CD4-positive, alpha-beta memory T cell (primary cell): ENCODE measurements at regions not wholly inside any gene's neighbourhood (a gene's known extent, or its start where the extent isn't known, plus 50 kb on each side); places are given as distances from the start of the nearest gene placed in this dataset.

Experiments
- CTCF ChIA-PET: fragments of 350-600 bp; sonication (Branson Sonifier 250); formaldehyde crosslinking; loops from one replicate; lab custom pipeline; 2021; ENCODE audit warnings: inconsistent platforms; ENCODE audit not compliant: partially characterized antibody; lab: Charles Lee
- POLR2A ChIA-PET: fragments of 350-600 bp; sonication (Branson Sonifier 250); formaldehyde crosslinking; loops from one replicate; lab custom pipeline; 2021; ENCODE audit not compliant: partially characterized antibody; lab: Charles Lee
- DNase-seq, 5 donors: peaks; one replicate each; pipeline versions ENCODE4 v3.0.0 to v3.0.0-alpha.2; 2020 to 2022; ENCODE audit warnings: mixed read lengths in 1 of 5
- H3K27ac ChIP-seq: one replicate; pipeline ENCODE4 v1.7.0; 2013; ENCODE audit warnings: low read depth, low read length
- H3K27me3 ChIP-seq: 2 replicates; pipeline ENCODE4 v1.7.0; 2013; ENCODE audit warnings: mild to moderate bottlenecking, low read length, moderate library complexity; ENCODE audit not compliant: insufficient read depth
- H3K36me3 ChIP-seq: 2 replicates; pipeline ENCODE4 v1.7.0; 2013; ENCODE audit warnings: mild to moderate bottlenecking, low read length, moderate library complexity; ENCODE audit not compliant: insufficient read depth
- H3K4me1 ChIP-seq: 2 replicates; pipeline ENCODE4 v1.7.0; 2013; ENCODE audit warnings: mild to moderate bottlenecking, low read length, moderate library complexity; ENCODE audit not compliant: insufficient read depth
- H3K4me3 ChIP-seq, 2 donors: one replicate each; pipeline ENCODE4 v1.7.0; 2013; ENCODE audit warnings: low read length in 2 of 2, mild to moderate bottlenecking in 1 of 2
- H3K9me3 ChIP-seq, 2 donors: one replicate each; pipeline ENCODE4 v1.7.0; 2013; ENCODE audit warnings: low read length in 2 of 2, control low read depth in 1 of 2; ENCODE audit not compliant: control insufficient read depth in 1 of 2
- H3K27ac Mint-ChIP-seq, 7 donors: one replicate each; pipeline ENCODE4 v1.8.0; 2020 to 2021; ENCODE audit warnings: mixed read lengths in 7 of 7, mild to moderate bottlenecking in 6 of 7, inconsistent platforms in 3 of 7, moderate library complexity in 3 of 7
- H3K27me3 Mint-ChIP-seq, 2 donors: one replicate each; pipeline ENCODE4 v1.8.0; 2020 to 2021; ENCODE audit warnings: mixed read lengths in 2 of 2
- H3K36me3 Mint-ChIP-seq, 2 donors: one replicate each; pipeline ENCODE4 v1.8.0; 2020 to 2021; ENCODE audit warnings: mixed read lengths in 2 of 2, inconsistent platforms in 1 of 2, mild to moderate bottlenecking in 1 of 2
- H3K4me1 Mint-ChIP-seq, 4 donors: one replicate each; pipeline ENCODE4 v1.8.0; 2020 to 2021; ENCODE audit warnings: mixed read lengths in 4 of 4, mild to moderate bottlenecking in 1 of 4
- H3K4me3 Mint-ChIP-seq, 8 donors: one replicate each; pipeline ENCODE4 v1.8.0; 2020 to 2021; ENCODE audit warnings: mixed read lengths in 8 of 8, mild to moderate bottlenecking in 7 of 8, moderate library complexity in 6 of 8, inconsistent platforms in 3 of 8
- H3K9me3 Mint-ChIP-seq, 8 donors: one replicate each; pipeline ENCODE4 v1.8.0; 2020 to 2021; ENCODE audit warnings: mixed read lengths in 8 of 8, mild to moderate bottlenecking in 5 of 8, inconsistent platforms in 3 of 8, moderate library complexity in 1 of 8
- intact Hi-C: fragments of 100-400 bp; cut with micrococcal nuclease; formaldehyde crosslinking; loops from one replicate; pipeline ENCODE4 v1.15.1; 2023

DNA sequence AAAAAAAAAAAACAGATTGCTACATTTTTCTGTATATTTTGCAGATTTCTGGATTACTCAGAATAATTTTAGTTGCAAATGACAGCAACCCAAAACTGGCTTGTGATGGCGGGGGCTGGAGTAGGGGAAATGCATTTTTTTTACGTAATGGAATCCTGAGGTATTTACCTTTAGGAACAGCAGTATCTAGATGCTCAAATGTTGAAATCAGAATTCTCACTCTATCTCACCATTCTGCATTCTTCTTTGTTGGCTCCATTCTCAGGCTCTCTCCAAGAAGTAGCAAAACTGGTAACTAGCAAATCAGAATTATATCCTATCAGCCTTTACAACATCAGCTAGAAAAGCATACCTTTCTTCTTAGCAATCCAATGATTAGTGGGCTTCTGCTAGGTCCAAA is 554.3 kb downstream of the PRELID2 start:
- no peaks in the 10 kb centered on the region for H3K36me3 Mint-ChIP-seq
- H3K4me1 Mint-ChIP-seq: no peaks in the 10 kb centered on the region
- H3K4me3 Mint-ChIP-seq: no peak overlapping the region
- H3K36me3 ChIP-seq: no peaks in the 10 kb centered on the region
- no peak overlapping the region for H3K4me3 ChIP-seq
- no peak for DNase-seq
- no peak overlapping the region for H3K27ac Mint-ChIP-seq
- peaks cover 0 to 10% (median 2%) of the 10 kb centered on the region in 8 donors for H3K9me3 Mint-ChIP-seq
- no peaks in the 10 kb centered on the region for H3K27me3 ChIP-seq
- ChIA-PET CTCF (interaction anchor here (1.2 kb wide), 1 partner anchor 42 kb away, joined by 3 read pairs; no protein-coding TSS in a partner anchor), POLR2A (no interaction called here)
- no peak overlapping the region for H3K27ac ChIP-seq
- no peaks in the 10 kb centered on the region for H3K9me3 ChIP-seq
- H3K4me1 ChIP-seq: no peaks in the 10 kb centered on the region
- H3K27me3 Mint-ChIP-seq: no peaks in the 10 kb centered on the region
- intact Hi-C loops: no loop called here

DNA sequence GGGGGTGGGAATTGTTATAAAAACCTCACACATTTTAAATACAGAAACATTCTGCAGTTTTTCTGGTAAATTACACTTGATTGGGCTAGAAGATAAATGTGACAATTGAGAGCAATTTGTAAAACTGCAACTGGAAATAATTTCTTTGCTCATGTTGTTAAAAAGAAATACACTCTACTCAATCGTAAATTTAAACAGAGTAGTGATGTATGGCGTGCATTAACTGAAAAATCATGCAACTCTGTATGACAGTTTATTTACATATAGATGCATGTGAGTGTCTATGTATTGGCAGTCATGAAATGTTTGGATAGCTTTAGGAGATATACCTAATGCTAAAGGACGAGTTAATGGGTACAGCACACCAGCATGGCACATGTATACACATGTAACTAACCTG is 554.9 kb downstream of the PRELID2 start:
- Mint-ChIP-seq H3K27me3 (no peaks in the 10 kb centered on the region), H3K27ac (no peak overlapping the region), H3K36me3 (no peaks in the 10 kb centered on the region), H3K4me1 (no peaks in the 10 kb centered on the region), H3K4me3 (no peak overlapping the region), H3K9me3 (peaks cover 0 to 10% (median 2%) of the 10 kb centered on the region in 8 donors)
- POLR2A ChIA-PET: no interaction called here
- CTCF ChIA-PET: interaction anchor here (1.2 kb wide), 1 partner anchor 41 kb away, joined by 3 read pairs; no protein-coding TSS in a partner anchor
- no peak overlapping the region for H3K4me3 ChIP-seq
- no peaks in the 10 kb centered on the region for H3K36me3 ChIP-seq
- intact Hi-C loops: no loop called here
- H3K9me3 ChIP-seq: no peaks in the 10 kb centered on the region
- DNase-seq: no peak
- no peaks in the 10 kb centered on the region for H3K27me3 ChIP-seq
- H3K4me1 ChIP-seq: no peaks in the 10 kb centered on the region
- no peak overlapping the region for H3K27ac ChIP-seq

DNA sequence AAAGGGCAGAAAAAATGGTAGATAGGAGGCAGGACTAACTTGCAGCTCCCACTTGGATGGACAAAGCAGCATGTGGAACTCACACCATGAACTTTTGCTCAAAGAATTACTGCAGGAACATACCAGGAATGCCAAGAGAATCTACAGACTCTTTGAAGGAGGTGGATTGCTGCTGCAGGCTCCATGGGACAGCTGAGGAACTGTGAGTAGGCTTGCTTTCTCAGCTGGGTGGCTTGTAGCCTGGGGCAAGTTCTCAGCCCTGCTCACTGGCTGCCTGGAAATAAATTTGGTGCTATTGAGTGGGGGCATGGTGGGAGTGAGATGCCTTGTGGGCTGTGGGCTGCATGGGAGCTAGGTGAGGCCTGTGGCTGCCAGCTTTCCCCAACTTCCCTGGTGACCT is 574.5 kb downstream of the PRELID2 start:
- DNase-seq: no peak
- POLR2A ChIA-PET: no interaction called here
- peaks cover 2 to 23% (median 11%) of the 10 kb centered on the region in 8 donors for H3K9me3 Mint-ChIP-seq
- Histone ChIP-seq H3K4me3 (no peak overlapping the region), H3K27ac (no peak overlapping the region), H3K9me3 (no peaks in the 10 kb centered on the region), H3K27me3 (no peaks in the 10 kb centered on the region), H3K36me3 (no peaks in the 10 kb centered on the region), H3K4me1 (no peaks in the 10 kb centered on the region)
- no peak overlapping the region for H3K27ac Mint-ChIP-seq
- no peaks in the 10 kb centered on the region for H3K4me1 Mint-ChIP-seq
- CTCF ChIA-PET: no interaction called here
- no peak overlapping the region for H3K4me3 Mint-ChIP-seq
- no peaks in the 10 kb centered on the region for H3K27me3 Mint-ChIP-seq
- intact Hi-C loops: no loop called here
- no peaks in the 10 kb centered on the region for H3K36me3 Mint-ChIP-seq

DNA sequence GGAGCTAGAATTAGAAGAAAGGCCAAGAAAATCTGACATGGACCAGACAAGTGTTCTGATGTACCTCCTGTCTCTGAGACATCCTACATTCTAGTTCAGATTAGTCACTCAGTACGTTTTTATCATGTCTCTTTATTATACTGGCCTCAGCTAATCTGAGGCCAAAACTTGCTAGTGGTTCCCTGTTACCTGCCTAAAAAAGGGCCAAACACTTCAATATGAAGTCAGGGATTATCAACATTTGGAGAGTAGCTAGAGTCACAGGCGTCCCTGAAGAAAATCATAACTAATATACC is 587.4 kb downstream of the PRELID2 start:
- H3K4me3 ChIP-seq: no peak overlapping the region
- Mint-ChIP-seq H3K27me3 (no peaks in the 10 kb centered on the region), H3K36me3 (no peaks in the 10 kb centered on the region), H3K4me3 (no peak overlapping the region), H3K9me3 (peaks cover 0 to 3% (median 1%) of the 10 kb centered on the region in 8 donors), H3K4me1 (no peaks in the 10 kb centered on the region), H3K27ac (no peak overlapping the region)
- DNase-seq: no peak
- H3K4me1 ChIP-seq: no peaks in the 10 kb centered on the region
- CTCF ChIA-PET: no interaction called here
- H3K27me3 ChIP-seq: no peaks in the 10 kb centered on the region
- no peaks in the 10 kb centered on the region for H3K36me3 ChIP-seq
- intact Hi-C loops: no loop called here
- POLR2A ChIA-PET: no interaction called here
- no peaks in the 10 kb centered on the region for H3K9me3 ChIP-seq
- no peak overlapping the region for H3K27ac ChIP-seq

DNA sequence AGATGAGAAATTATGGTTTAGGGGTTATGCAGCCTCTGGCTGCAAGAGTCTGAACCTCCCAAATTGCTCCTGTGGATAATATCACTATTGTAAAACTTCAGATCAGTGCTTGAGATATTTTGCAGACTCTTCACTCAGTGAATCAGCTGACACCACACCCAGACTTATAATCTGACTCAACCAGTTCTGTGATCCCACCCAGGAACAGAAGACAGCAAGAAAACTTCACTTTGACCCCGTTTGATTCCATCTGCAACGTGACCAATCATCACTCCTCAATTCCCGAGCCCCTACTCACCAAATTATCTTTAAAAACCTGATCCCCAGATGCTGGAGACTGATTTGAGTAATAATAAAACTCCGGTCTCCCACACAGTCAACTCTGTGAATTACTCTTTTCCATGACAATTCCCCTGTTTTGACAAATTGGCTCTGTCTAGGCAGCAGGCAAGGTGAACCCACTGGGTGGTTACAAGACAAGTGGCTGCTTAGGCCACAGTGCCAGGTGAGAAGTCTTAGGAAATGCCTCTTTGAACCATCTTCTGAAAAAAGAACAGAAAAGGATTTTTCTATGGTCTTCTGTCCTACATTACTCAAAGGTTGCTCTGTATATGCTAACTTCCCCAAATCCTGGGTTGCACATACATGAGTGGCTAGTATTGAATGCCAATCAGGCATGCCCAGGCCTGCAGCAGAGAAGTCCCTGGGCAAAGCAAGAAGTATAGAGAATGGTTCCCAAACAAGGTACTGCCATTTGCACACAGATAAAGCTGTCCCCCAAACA is 588.0 kb downstream of the PRELID2 start:
- no peaks in the 10 kb centered on the region for H3K36me3 ChIP-seq
- no peak overlapping the region for H3K27ac Mint-ChIP-seq
- H3K36me3 Mint-ChIP-seq: no peaks in the 10 kb centered on the region
- no peaks in the 10 kb centered on the region for H3K27me3 ChIP-seq
- CTCF ChIA-PET: no interaction called here
- no peaks in the 10 kb centered on the region for H3K9me3 ChIP-seq
- no peaks in the 10 kb centered on the region for H3K4me1 Mint-ChIP-seq
- no peaks in the 10 kb centered on the region for H3K27me3 Mint-ChIP-seq
- peaks cover 0 to 5% (median 1%) of the 10 kb centered on the region in 8 donors for H3K9me3 Mint-ChIP-seq
- POLR2A ChIA-PET: no interaction called here
- H3K4me3 ChIP-seq: no peak overlapping the region
- H3K4me1 ChIP-seq: no peaks in the 10 kb centered on the region
- no peak overlapping the region for H3K4me3 Mint-ChIP-seq
- no peak for DNase-seq
- H3K27ac ChIP-seq: no peak overlapping the region
- intact Hi-C loops: no loop called here

DNA sequence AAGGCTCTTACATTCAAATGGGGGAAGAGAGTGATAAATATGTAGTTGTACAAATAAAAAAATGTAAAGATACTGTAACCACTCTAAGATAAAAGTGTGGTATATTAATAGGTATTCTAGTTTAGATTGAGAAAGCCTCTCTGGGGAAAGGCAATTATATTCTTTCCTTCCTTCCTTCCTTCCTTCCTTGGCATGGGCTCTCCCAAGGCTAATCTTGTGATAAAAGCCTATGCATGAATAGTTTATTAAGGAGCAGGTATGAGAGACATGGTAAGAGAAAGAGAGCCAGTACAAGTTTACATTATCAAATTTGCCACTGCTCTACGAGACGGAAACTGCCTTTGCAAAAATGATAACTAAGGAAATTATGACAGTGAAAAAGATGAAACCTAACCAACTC is 588.8 kb downstream of the PRELID2 start:
- H3K4me1 ChIP-seq: no peaks in the 10 kb centered on the region
- H3K4me3 ChIP-seq: no peak overlapping the region
- DNase-seq: no peak
- no peak overlapping the region for H3K27ac Mint-ChIP-seq
- H3K36me3 ChIP-seq: no peaks in the 10 kb centered on the region
- no peaks in the 10 kb centered on the region for H3K9me3 ChIP-seq
- ChIA-PET POLR2A (no interaction called here), CTCF (no interaction called here)
- H3K4me3 Mint-ChIP-seq: no peak overlapping the region
- no peaks in the 10 kb centered on the region for H3K27me3 Mint-ChIP-seq
- H3K9me3 Mint-ChIP-seq: peaks cover 0 to 5% (median under 1%) of the 10 kb centered on the region in 8 donors
- intact Hi-C loops: no loop called here
- no peaks in the 10 kb centered on the region for H3K36me3 Mint-ChIP-seq
- no peaks in the 10 kb centered on the region for H3K4me1 Mint-ChIP-seq
- H3K27ac ChIP-seq: no peak overlapping the region
- H3K27me3 ChIP-seq: no peaks in the 10 kb centered on the region

DNA sequence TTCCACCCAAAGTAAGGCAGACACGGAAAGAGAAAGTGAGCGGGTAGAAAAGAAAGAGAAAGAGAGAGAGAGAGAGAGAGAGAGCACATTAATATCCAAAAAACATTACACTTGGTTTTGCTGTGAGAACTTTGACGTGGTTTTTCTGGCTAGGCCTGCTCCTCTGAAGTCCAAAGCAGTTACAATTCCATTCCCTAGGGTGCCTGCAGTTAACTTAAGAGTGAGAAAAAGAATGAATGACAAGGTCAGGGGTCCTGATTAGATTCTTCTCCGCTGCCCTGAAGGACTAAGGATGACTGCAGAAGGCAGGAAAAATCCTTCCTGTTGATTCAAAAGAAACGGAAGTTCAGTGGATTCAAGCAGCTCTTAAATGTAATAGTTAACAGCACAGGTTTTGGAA is 589.8 kb downstream of the PRELID2 start:
- ChIA-PET POLR2A (no interaction called here), CTCF (no interaction called here)
- Mint-ChIP-seq H3K9me3 (peaks cover 0 to 5% (median 0%) of the 10 kb centered on the region in 8 donors), H3K27me3 (no peaks in the 10 kb centered on the region), H3K27ac (no peak overlapping the region), H3K4me1 (no peaks in the 10 kb centered on the region), H3K36me3 (no peaks in the 10 kb centered on the region), H3K4me3 (no peak overlapping the region)
- no peaks in the 10 kb centered on the region for H3K27me3 ChIP-seq
- H3K4me3 ChIP-seq: no peak overlapping the region
- no peak overlapping the region for H3K27ac ChIP-seq
- H3K4me1 ChIP-seq: no peaks in the 10 kb centered on the region
- intact Hi-C loops: no loop called here
- no peaks in the 10 kb centered on the region for H3K36me3 ChIP-seq
- H3K9me3 ChIP-seq: no peaks in the 10 kb centered on the region
- DNase-seq: no peak
